HepG2 (cell line): ENCODE measurements at regions not wholly inside any gene's neighbourhood (a gene's known extent, or its start where the extent isn't known, plus 50 kb on each side); places are given as distances from the start of the nearest gene placed in this dataset.

ENCODE experiments used
- ATAC-seq: fragments of 200-7000 bp; cut with Tn5 transposase; 3 replicates; pipeline ENCODE4 v1.9.1; 2020; ENCODE audit warnings: mild to moderate bottlenecking, moderate library complexity
- BruUV-seq: library from RNA; stranded (reverse); fragments of 400-500 nt; replicated peaks from 2 replicates; lab custom pipeline; 2021; lab: Mats Ljungman, UMichigan
- CTCF ChIA-PET: fragments of 300-600 bp; formaldehyde crosslinking; extraction: SDS; loops from one replicate; lab custom pipeline; 2021; ENCODE audit warnings: low total read pairs, inconsistent platforms, low intra/inter-chr PET ratio; lab: Yijun Ruan, JAX
- POLR2A ChIA-PET: fragments of 350-600 bp; sonication (Branson Sonifier 250); formaldehyde crosslinking; loops from one replicate; lab custom pipeline; 2020; ENCODE audit warnings: antibody characterized with exemption, inconsistent platforms; lab: Yijun Ruan, JAX
- DNase-seq: peaks from one replicate; pipeline ENCODE4 v3.0.0-alpha.2; 2015; ENCODE audit warnings: low spot score
- FAIRE-seq: peaks from 3 replicates; lab custom pipeline; 2011; peaks lifted over from hg19 to GRCh38; lab: Jason Lieb, UNC
- H2AFZ ChIP-seq: one replicate; pipeline ENCODE4 v1.6.1; 2011; ENCODE audit warnings: low read length, inconsistent platforms
- H3K27ac ChIP-seq: fragments of 300-600 bp; 3 replicates; pipeline ENCODE4 v1.8.0; 2011; ENCODE audit warnings: mixed run types, mild to moderate bottlenecking, mixed read lengths, low read length, inconsistent platforms; ENCODE audit not compliant: insufficient read depth; ENCODE audit errors: extremely low read length
- H3K27me3 ChIP-seq, 2 experiments: fragments of 200-600 bp in 1 of 2; 2 replicates in 1 of 2; 3 replicates in 1 of 2; pipeline versions ENCODE4 v1.6.0 to v1.8.0; 2011; ENCODE audit warnings: low read length in 2 of 2, mild to moderate bottlenecking in 2 of 2, moderate library complexity in 2 of 2, inconsistent platforms in 1 of 2; ENCODE audit not compliant: insufficient read depth in 2 of 2, control insufficient read depth in 1 of 2
- H3K36me3 ChIP-seq, 2 experiments: fragments of 200-600 bp in 1 of 2; replicated peaks in 1 of 2; 2 replicates in 1 of 2; 3 replicates in 1 of 2; pipeline versions ENCODE4 v1.5.1 to v1.8.0; 2011; ENCODE audit warnings: low read length in 2 of 2, inconsistent platforms in 1 of 2; ENCODE audit not compliant: insufficient read depth in 2 of 2, control insufficient read depth in 1 of 2
- H3K4me1 ChIP-seq: 2 replicates; pipeline ENCODE4 v1.5.1; 2012; ENCODE audit warnings: low read length, inconsistent platforms; ENCODE audit not compliant: insufficient read depth
- H3K4me2 ChIP-seq: 2 replicates; pipeline ENCODE4 v1.6.0; 2011; ENCODE audit warnings: low read depth, low read length, inconsistent platforms
- H3K4me3 ChIP-seq, 3 experiments: fragments of 200-600 bp in 1 of 3; sonication (generic), shearing (Covaris generic) in 1 of 3; replicated peaks in 1 of 3; 2 replicates each; pipeline ENCODE4 v1.5.1; 2011 to 2016; ENCODE audit warnings: low read length in 3 of 3, inconsistent platforms in 2 of 3, low read depth in 2 of 3, mild to moderate bottlenecking in 2 of 3, control low read depth in 1 of 3, mixed read lengths in 1 of 3; ENCODE audit not compliant: insufficient read depth in 1 of 3
- H3K79me2 ChIP-seq: one replicate; pipeline ENCODE4 v1.6.1; 2011; ENCODE audit warnings: low read length, inconsistent platforms; ENCODE audit not compliant: insufficient read depth
- H3K9ac ChIP-seq: 2 replicates; pipeline ENCODE4 v1.6.0; 2011; ENCODE audit warnings: mild to moderate bottlenecking, low read depth, low read length, inconsistent platforms; ENCODE audit not compliant: insufficient read depth
- H3K9me3 ChIP-seq: 2 replicates; pipeline ENCODE4 v1.5.1; 2012; ENCODE audit warnings: mild to moderate bottlenecking, low read length
- H4K20me1 ChIP-seq: 2 replicates; pipeline ENCODE4 v1.6.0; 2011; ENCODE audit warnings: inconsistent platforms, mild to moderate bottlenecking, low read length, moderate library complexity; ENCODE audit not compliant: insufficient read depth
- FOXP1 ChIP-seq, 2 experiments: fragments of 450-650 bp in 1 of 2; IDR thresholded peaks; 2 replicates each; pipeline ENCODE4 v1.6.1; 2017 to 2018; ENCODE audit warnings: antibody characterized with exemption in 1 of 2
- HNF4G ChIP-seq, 2 experiments: sonication (generic) in 1 of 2; formaldehyde crosslinking in 1 of 2; IDR thresholded peaks; 2 replicates each; pipeline versions ENCODE4 v1.4.0 to v1.6.1; 2011 to 2020; ENCODE audit warnings: borderline replicate concordance in 2 of 2, low read depth in 2 of 2, mild to moderate bottlenecking in 2 of 2, low read length in 1 of 2, missing genetic modification reagents in 1 of 2, moderate library complexity in 1 of 2
- IRF9 ChIP-seq: sonication (generic); formaldehyde crosslinking; IDR thresholded peaks from 2 replicates; pipeline ENCODE4 v1.8.0; 2022; ENCODE audit warnings: missing genetic modification reagents, mild to moderate bottlenecking, borderline replicate concordance
- TCF7L2 ChIP-seq: IDR thresholded peaks from 2 replicates; pipeline ENCODE4 v1.6.1; 2011; ENCODE audit warnings: mild to moderate bottlenecking, low read depth, low read length, moderate library complexity
- ZMYM3 ChIP-seq: sonication (generic); formaldehyde crosslinking; IDR thresholded peaks from 2 replicates; pipeline ENCODE4 v1.5.1; 2020; ENCODE audit warnings: mild to moderate bottlenecking, missing genetic modification reagents
- ZNF768 ChIP-seq: sonication (generic); formaldehyde crosslinking; IDR thresholded peaks from 2 replicates; pipeline ENCODE4 v1.4.0; 2020; ENCODE audit warnings: missing genetic modification reagents
- WGBS: methylation state at CpG from one replicate; pipeline ENCODE4 v1.1.6; 2017; ENCODE audit warnings: low lambda C conversion rate; 5-methylcytosine and 5-hydroxymethylcytosine counted together
- in situ Hi-C: cut with HindIII; loops from 2 replicates; pipeline ENCODE4 v1.10.0; 2017; ENCODE audit warnings: low pct_unique_long_range_greater_than_20kb; ENCODE audit not compliant: extremely low pct_ligation_motif_present
- intact Hi-C: fragments of 100-400 bp; cut with micrococcal nuclease; formaldehyde crosslinking; loops from one replicate; pipeline ENCODE4 v1.10.0; 2022; ENCODE audit not compliant: unreplicated experiment

DNA sequence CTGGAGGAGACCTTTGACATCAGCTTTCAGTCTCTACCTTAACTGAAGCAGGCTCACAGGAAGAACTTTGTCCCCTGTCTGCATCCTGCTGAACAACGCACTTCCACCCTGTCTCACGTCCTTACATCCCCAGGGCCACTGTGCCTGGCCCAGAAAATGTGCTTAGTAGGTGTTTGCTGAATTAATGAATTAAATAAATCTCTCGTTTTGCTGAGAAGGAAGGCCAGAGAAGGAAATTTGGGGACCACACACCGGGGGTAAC, 54.3 kb upstream of the CREB3L1 start:
- Histone ChIP-seq H3K9me3 (no peaks in the 10 kb centered on the region), H3K27me3 (no peaks in the 10 kb centered on the region), H2AFZ (no peak overlapping the region), H3K79me2 (no peaks in the 10 kb centered on the region), H3K9ac (no peak overlapping the region), H3K27ac (no peak overlapping the region), H3K4me1 (peaks cover 9% of the 10 kb centered on the region), H3K36me3 (no peaks in the 10 kb centered on the region), H4K20me1 (no peaks in the 10 kb centered on the region), H3K4me3 (no peak overlapping the region), H3K4me2 (no peak overlapping the region)
- WGBS = 0% methylated on average over 4 of the region's 4 CpGs
- FAIRE-seq (no peak), DNase-seq (no peak), ATAC-seq (peak; percentile 42; the same call in 1 of the 3 replicates)
- intact Hi-C loops = no loop called here
- TF ChIP-seq HNF4G (IDR thresholded peaks at IDR 0.05; ENCODE audit: borderline replicate concordance, low read depth, low read length) (0 out of 2 replicates have a peak, but pooled peaks have one; percentile 4), HNF4G (CRISPR knock-in tag; IDR thresholded peaks at IDR 0.05; ENCODE audit: borderline replicate concordance, low read depth) (no peak), IRF9 (no peak)
- ChIA-PET CTCF (no interaction called here), POLR2A (no interaction called here)
- in situ Hi-C loops = no loop called here
- BruUV-seq = no TSS peak

- in situ Hi-C loops (no loop called here), intact Hi-C loops (no loop called here)
- no peaks in the 10 kb centered on the region for H3K79me2 ChIP-seq
- ATAC-seq = no peak
- FAIRE-seq = no peak
- H3K9ac ChIP-seq = no peak overlapping the region
- no peak overlapping the region for H3K4me3 ChIP-seq
- H2AFZ ChIP-seq = no peak overlapping the region
- ChIA-PET POLR2A (no interaction called here), CTCF (no interaction called here)
- no peaks in the 10 kb centered on the region for H4K20me1 ChIP-seq
- no peaks in the 10 kb centered on the region for H3K36me3 ChIP-seq
- no peak for DNase-seq
- no peak overlapping the region for H3K4me2 ChIP-seq
- TF ChIP-seq FOXP1 (IDR thresholded peaks at IDR 0.05) = no peak
- no peak for TF ChIP-seq FOXP1 (CRISPR knock-in tag; IDR thresholded peaks at IDR 0.05)
- no peak for TF ChIP-seq TCF7L2
- peak; percentile 86; the same call in 1 of the 2 replicates for TF ChIP-seq ZNF768
- TF ChIP-seq ZMYM3 = peak; percentile 76
- BruUV-seq = no TSS peak
- no peaks in the 10 kb centered on the region for H3K9me3 ChIP-seq
- H3K27ac ChIP-seq = no peak overlapping the region
- 5% methylated on average over 5 of the region's 5 CpGs for WGBS
- H3K27me3 ChIP-seq = no peaks in the 10 kb centered on the region
- peaks cover 9% of the 10 kb centered on the region for H3K4me1 ChIP-seq
These were observed 54.8 kb upstream of the CREB3L1 start for GRCh38 chr11:46222490-46223251.
